HepG2 (cell line): ENCODE measurements at regions not wholly inside any gene's neighbourhood (a gene's known extent, or its start where the extent isn't known, plus 50 kb on each side); places are given as distances from the start of the nearest gene placed in this dataset.

ENCODE experiments used
- ATAC-seq: fragments of 200-7000 bp; cut with Tn5 transposase; 3 replicates; pipeline ENCODE4 v1.9.1; 2020; ENCODE audit warnings: mild to moderate bottlenecking, moderate library complexity
- BruUV-seq: library from RNA; stranded (reverse); fragments of 400-500 nt; replicated peaks from 2 replicates; lab custom pipeline; 2021; lab: Mats Ljungman, UMichigan
- CTCF ChIA-PET: fragments of 300-600 bp; formaldehyde crosslinking; extraction: SDS; loops from one replicate; lab custom pipeline; 2021; ENCODE audit warnings: low total read pairs, inconsistent platforms, low intra/inter-chr PET ratio; lab: Yijun Ruan, JAX
- POLR2A ChIA-PET: fragments of 350-600 bp; sonication (Branson Sonifier 250); formaldehyde crosslinking; loops from one replicate; lab custom pipeline; 2020; ENCODE audit warnings: antibody characterized with exemption, inconsistent platforms; lab: Yijun Ruan, JAX
- DNase-seq: peaks from one replicate; pipeline ENCODE4 v3.0.0-alpha.2; 2015; ENCODE audit warnings: low spot score
- FAIRE-seq: peaks from 3 replicates; lab custom pipeline; 2011; peaks lifted over from hg19 to GRCh38; lab: Jason Lieb, UNC
- H2AFZ ChIP-seq: one replicate; pipeline ENCODE4 v1.6.1; 2011; ENCODE audit warnings: low read length, inconsistent platforms
- H3K27ac ChIP-seq: fragments of 300-600 bp; 3 replicates; pipeline ENCODE4 v1.8.0; 2011; ENCODE audit warnings: mixed run types, mild to moderate bottlenecking, mixed read lengths, low read length, inconsistent platforms; ENCODE audit not compliant: insufficient read depth; ENCODE audit errors: extremely low read length
- H3K27me3 ChIP-seq, 2 experiments: fragments of 200-600 bp in 1 of 2; 2 replicates in 1 of 2; 3 replicates in 1 of 2; pipeline versions ENCODE4 v1.6.0 to v1.8.0; 2011; ENCODE audit warnings: low read length in 2 of 2, mild to moderate bottlenecking in 2 of 2, moderate library complexity in 2 of 2, inconsistent platforms in 1 of 2; ENCODE audit not compliant: insufficient read depth in 2 of 2, control insufficient read depth in 1 of 2
- H3K36me3 ChIP-seq, 2 experiments: fragments of 200-600 bp in 1 of 2; replicated peaks in 1 of 2; 2 replicates in 1 of 2; 3 replicates in 1 of 2; pipeline versions ENCODE4 v1.5.1 to v1.8.0; 2011; ENCODE audit warnings: low read length in 2 of 2, inconsistent platforms in 1 of 2; ENCODE audit not compliant: insufficient read depth in 2 of 2, control insufficient read depth in 1 of 2
- H3K4me1 ChIP-seq: 2 replicates; pipeline ENCODE4 v1.5.1; 2012; ENCODE audit warnings: low read length, inconsistent platforms; ENCODE audit not compliant: insufficient read depth
- H3K4me2 ChIP-seq: 2 replicates; pipeline ENCODE4 v1.6.0; 2011; ENCODE audit warnings: low read depth, low read length, inconsistent platforms
- H3K4me3 ChIP-seq, 3 experiments: fragments of 200-600 bp in 1 of 3; sonication (generic), shearing (Covaris generic) in 1 of 3; replicated peaks in 1 of 3; 2 replicates each; pipeline ENCODE4 v1.5.1; 2011 to 2016; ENCODE audit warnings: low read length in 3 of 3, inconsistent platforms in 2 of 3, low read depth in 2 of 3, mild to moderate bottlenecking in 2 of 3, control low read depth in 1 of 3, mixed read lengths in 1 of 3; ENCODE audit not compliant: insufficient read depth in 1 of 3
- H3K79me2 ChIP-seq: one replicate; pipeline ENCODE4 v1.6.1; 2011; ENCODE audit warnings: low read length, inconsistent platforms; ENCODE audit not compliant: insufficient read depth
- H3K9ac ChIP-seq: 2 replicates; pipeline ENCODE4 v1.6.0; 2011; ENCODE audit warnings: mild to moderate bottlenecking, low read depth, low read length, inconsistent platforms; ENCODE audit not compliant: insufficient read depth
- H3K9me3 ChIP-seq: 2 replicates; pipeline ENCODE4 v1.5.1; 2012; ENCODE audit warnings: mild to moderate bottlenecking, low read length
- H4K20me1 ChIP-seq: 2 replicates; pipeline ENCODE4 v1.6.0; 2011; ENCODE audit warnings: inconsistent platforms, mild to moderate bottlenecking, low read length, moderate library complexity; ENCODE audit not compliant: insufficient read depth
- ARNT2 ChIP-seq: sonication (generic); formaldehyde crosslinking; IDR thresholded peaks from 2 replicates; pipeline ENCODE4 v1.8.0; 2022; ENCODE audit warnings: mild to moderate bottlenecking, low read depth, missing genetic modification reagents, moderate library complexity
- CBX1 ChIP-seq: IDR thresholded peaks from one replicate; pipeline ENCODE4 v1.6.1; 2016; ENCODE audit warnings: antibody characterized with exemption, low read depth
- CC2D1A ChIP-seq: sonication (generic); formaldehyde crosslinking; IDR thresholded peaks from 2 replicates; pipeline ENCODE4 v1.8.1; 2023; ENCODE audit warnings: mild to moderate bottlenecking, missing genetic modification reagents
- FOXM1 ChIP-seq: sonication (generic); formaldehyde crosslinking; IDR thresholded peaks from 2 replicates; pipeline ENCODE4 v1.5.0; 2020; ENCODE audit warnings: missing genetic modification reagents
- HOXD1 ChIP-seq: sonication (generic); formaldehyde crosslinking; IDR thresholded peaks from 2 replicates; pipeline ENCODE4 v1.5.0; 2020; ENCODE audit warnings: missing genetic modification reagents
- NR2F2 ChIP-seq: IDR thresholded peaks from 2 replicates; pipeline ENCODE4 v1.6.1; 2012; ENCODE audit warnings: low read depth, inconsistent platforms, borderline replicate concordance
- REPIN1 ChIP-seq: sonication (generic); formaldehyde crosslinking; IDR thresholded peaks from 2 replicates; pipeline ENCODE4 v1.8.0; 2022; ENCODE audit warnings: missing genetic modification reagents, low read depth, mild to moderate bottlenecking, borderline replicate concordance
- SIX4 ChIP-seq: sonication (generic); formaldehyde crosslinking; IDR thresholded peaks from 2 replicates; pipeline ENCODE4 v1.4.0; 2020; ENCODE audit warnings: missing genetic modification reagents
- SNRNP70 ChIP-seq: fragments of 200-400 bp; formaldehyde crosslinking; IDR thresholded peaks from 2 replicates; pipeline ENCODE4 v1.6.1; 2017; ENCODE audit warnings: mild to moderate bottlenecking, low read depth, low read length, moderate library complexity
- XBP1 ChIP-seq: sonication (generic); formaldehyde crosslinking; IDR thresholded peaks from 2 replicates; pipeline ENCODE4 v1.5.0; 2020; ENCODE audit warnings: missing genetic modification reagents
- ZBTB38 ChIP-seq: sonication (generic); formaldehyde crosslinking; IDR thresholded peaks from 2 replicates; pipeline ENCODE4 v1.5.1; 2020; ENCODE audit warnings: mild to moderate bottlenecking, missing genetic modification reagents
- ZNF253 ChIP-seq: sonication (generic); formaldehyde crosslinking; IDR thresholded peaks from 2 replicates; pipeline ENCODE4 v1.8.0; 2022; ENCODE audit warnings: mild to moderate bottlenecking, missing genetic modification reagents, borderline replicate concordance
- ZNF256 ChIP-seq: sonication (generic); formaldehyde crosslinking; conservative IDR thresholded peaks from 2 replicates; pipeline ENCODE4 v1.4.0; 2020; ENCODE audit warnings: missing genetic modification reagents
- ZNF275 ChIP-seq: sonication (generic); formaldehyde crosslinking; IDR thresholded peaks from 2 replicates; pipeline ENCODE4 v1.8.0; 2022; ENCODE audit warnings: missing genetic modification reagents, mild to moderate bottlenecking, inconsistent platforms, borderline replicate concordance
- ZNF615 ChIP-seq: sonication (generic); formaldehyde crosslinking; IDR thresholded peaks from 2 replicates; pipeline ENCODE4 v1.5.0; 2020; ENCODE audit warnings: mild to moderate bottlenecking, missing genetic modification reagents, borderline replicate concordance
- ZNF674 ChIP-seq: sonication (generic); formaldehyde crosslinking; IDR thresholded peaks from 2 replicates; pipeline ENCODE4 v1.5.0; 2020; ENCODE audit warnings: low read depth, mild to moderate bottlenecking, missing genetic modification reagents
- ZNF773 ChIP-seq: sonication (generic); formaldehyde crosslinking; IDR thresholded peaks from 2 replicates; pipeline ENCODE4 v1.4.0; 2020; ENCODE audit warnings: missing genetic modification reagents, borderline replicate concordance
- WGBS: methylation state at CpG from one replicate; pipeline ENCODE4 v1.1.6; 2017; ENCODE audit warnings: low lambda C conversion rate; 5-methylcytosine and 5-hydroxymethylcytosine counted together
- in situ Hi-C: cut with HindIII; loops from 2 replicates; pipeline ENCODE4 v1.10.0; 2017; ENCODE audit warnings: low pct_unique_long_range_greater_than_20kb; ENCODE audit not compliant: extremely low pct_ligation_motif_present
- intact Hi-C: fragments of 100-400 bp; cut with micrococcal nuclease; formaldehyde crosslinking; loops from one replicate; pipeline ENCODE4 v1.10.0; 2022; ENCODE audit not compliant: unreplicated experiment
- TF ChIP-seq, protein P1 (sequence below): IDR thresholded peaks from 2 replicates; pipeline ENCODE4 v1.6.1; 2016; ENCODE audit warnings: low read depth
- TF ChIP-seq, protein P2 (sequence below): IDR thresholded peaks from 2 replicates; pipeline ENCODE4 v1.6.1; 2016; ENCODE audit warnings: missing compliant biosample characterization, missing genetic modification reagents, borderline replicate concordance
- TF ChIP-seq, protein P3 (sequence below): sonication (generic); formaldehyde crosslinking; IDR thresholded peaks from 2 replicates; pipeline ENCODE4 v1.4.0; 2020; ENCODE audit warnings: missing genetic modification reagents

DNA sequence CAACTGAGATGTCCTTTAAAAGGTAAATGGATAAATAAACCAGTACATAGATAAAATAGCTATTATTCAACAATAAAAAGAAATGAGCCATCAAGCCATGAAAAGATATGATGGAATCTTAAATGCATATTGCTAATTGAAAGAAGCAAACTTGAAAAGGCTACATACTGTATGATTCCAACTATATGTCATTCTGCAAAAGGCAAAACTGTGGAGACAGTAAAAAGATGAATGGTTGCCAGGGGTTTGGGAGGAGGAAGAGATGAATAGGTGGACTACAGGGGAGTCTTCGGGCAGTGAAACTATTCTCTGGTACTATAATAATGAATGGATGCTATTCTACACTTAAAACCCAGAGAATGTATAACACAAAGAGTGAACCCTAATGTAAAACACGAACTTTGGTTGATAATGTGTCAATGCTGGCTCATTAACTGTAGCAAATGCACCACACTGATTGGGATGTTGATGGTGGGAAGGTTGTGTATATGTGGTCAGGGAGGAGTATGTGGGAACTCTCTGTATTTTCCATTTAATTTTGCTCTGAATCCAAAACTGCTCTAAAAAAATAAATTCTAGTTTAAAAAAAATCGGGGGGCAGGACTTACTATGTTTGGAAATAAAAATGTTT, 73.7 kb upstream of the MYCN start:
- CTCF ChIA-PET, result no interaction called here
- ATAC-seq (no peak), FAIRE-seq (no peak)
- intact Hi-C loops (no loop called here), in situ Hi-C loops (no loop called here)
- no peak overlapping the region for H3K9ac ChIP-seq
- no peaks in the 10 kb centered on the region for H3K4me1 ChIP-seq
- H2AFZ ChIP-seq, result no peak overlapping the region
- no peaks in the 10 kb centered on the region for H3K79me2 ChIP-seq
- H3K4me3 ChIP-seq, result no peak overlapping the region
- H3K27me3 ChIP-seq, result 0 out of 5 replicates have a peak, but pooled peaks cover 0 to 3% of the 10 kb centered on the region in 2 experiments
- H4K20me1 ChIP-seq, result no peaks in the 10 kb centered on the region
- H3K9me3 ChIP-seq, result no peaks in the 10 kb centered on the region
- TF ChIP-seq ZBTB38, result no peak
- TF ChIP-seq, protein P1, sequence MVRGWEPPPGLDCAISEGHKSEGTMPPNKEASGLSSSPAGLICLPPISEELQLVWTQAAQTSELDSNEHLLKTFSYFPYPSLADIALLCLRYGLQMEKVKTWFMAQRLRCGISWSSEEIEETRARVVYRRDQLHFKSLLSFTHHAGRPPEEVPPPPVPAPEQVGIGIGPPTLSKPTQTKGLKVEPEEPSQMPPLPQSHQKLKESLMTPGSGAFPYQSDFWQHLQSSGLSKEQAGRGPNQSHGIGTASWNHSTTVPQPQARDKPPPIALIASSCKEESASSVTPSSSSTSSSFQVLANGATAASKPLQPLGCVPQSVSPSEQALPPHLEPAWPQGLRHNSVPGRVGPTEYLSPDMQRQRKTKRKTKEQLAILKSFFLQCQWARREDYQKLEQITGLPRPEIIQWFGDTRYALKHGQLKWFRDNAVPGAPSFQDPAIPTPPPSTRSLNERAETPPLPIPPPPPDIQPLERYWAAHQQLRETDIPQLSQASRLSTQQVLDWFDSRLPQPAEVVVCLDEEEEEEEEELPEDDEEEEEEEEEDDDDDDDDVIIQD (CRISPR knock-in tag), result no peak
- TF ChIP-seq ZNF674 (CRISPR knock-in tag), result no peak
- TF ChIP-seq ZNF275 (CRISPR knock-in tag), result no peak
- TF ChIP-seq NR2F2, result no peak
- TF ChIP-seq SNRNP70, result no peak
- TF ChIP-seq XBP1, result no peak
- no peak for TF ChIP-seq SIX4 (CRISPR knock-in tag)
- TF ChIP-seq CBX1, result no peak
- no peak for TF ChIP-seq HOXD1 (CRISPR knock-in tag)
- no peak for TF ChIP-seq CC2D1A (CRISPR knock-in tag)
- no peak for TF ChIP-seq REPIN1 (CRISPR knock-in tag)
- TF ChIP-seq ARNT2 (CRISPR knock-in tag), result no peak
- TF ChIP-seq ZNF615 (CRISPR knock-in tag), result no peak
- no peak for TF ChIP-seq ZNF256
- TF ChIP-seq, protein P2, sequence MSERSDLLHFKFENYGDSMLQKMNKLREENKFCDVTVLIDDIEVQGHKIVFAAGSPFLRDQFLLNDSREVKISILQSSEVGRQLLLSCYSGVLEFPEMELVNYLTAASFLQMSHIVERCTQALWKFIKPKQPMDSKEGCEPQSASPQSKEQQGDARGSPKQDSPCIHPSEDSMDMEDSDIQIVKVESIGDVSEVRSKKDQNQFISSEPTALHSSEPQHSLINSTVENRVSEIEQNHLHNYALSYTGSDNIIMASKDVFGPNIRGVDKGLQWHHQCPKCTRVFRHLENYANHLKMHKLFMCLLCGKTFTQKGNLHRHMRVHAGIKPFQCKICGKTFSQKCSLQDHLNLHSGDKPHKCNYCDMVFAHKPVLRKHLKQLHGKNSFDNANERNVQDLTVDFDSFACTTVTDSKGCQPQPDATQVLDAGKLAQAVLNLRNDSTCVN (CRISPR knock-in tag), result no peak
- no peak for TF ChIP-seq ZNF773 (CRISPR knock-in tag)
- no peak for TF ChIP-seq ZNF253 (CRISPR knock-in tag)
- TF ChIP-seq FOXM1 (CRISPR knock-in tag), result no peak
- TF ChIP-seq, protein P3, sequence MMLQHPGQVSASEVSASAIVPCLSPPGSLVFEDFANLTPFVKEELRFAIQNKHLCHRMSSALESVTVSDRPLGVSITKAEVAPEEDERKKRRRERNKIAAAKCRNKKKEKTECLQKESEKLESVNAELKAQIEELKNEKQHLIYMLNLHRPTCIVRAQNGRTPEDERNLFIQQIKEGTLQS (CRISPR knock-in tag), result no peak
- TF ChIP-seq, all 625 proteins: peak for 0
- 15% methylated on average over 3 of the region's 3 CpGs for WGBS
- no peaks in the 10 kb centered on the region for H3K36me3 ChIP-seq
- DNase-seq, result no peak
- POLR2A ChIA-PET, result no interaction called here
- H3K4me2 ChIP-seq, result no peak overlapping the region
- no peak overlapping the region for H3K27ac ChIP-seq
- no TSS peak for BruUV-seq
